Neural progenitor cell (in vitro differentiated cells): ENCODE measurements at regions not wholly inside any gene's neighbourhood (a gene's known extent, or its start where the extent isn't known, plus 50 kb on each side); places are given as distances from the start of the nearest gene placed in this dataset.
A peak's percentile ranks its signal among the peaks of the same experiment; 100 is the strongest.

Experiments
- DNase-seq: peaks from one replicate; pipeline ENCODE4 v3.0.0-alpha.2; 2016; ENCODE audit warnings: low spot score
- H2AFZ ChIP-seq: fragments of 200-600 bp; sonication (generic); replicated peaks from 2 replicates; pipeline ENCODE4 v1.6.1; 2016; ENCODE audit warnings: antibody characterized with exemption
- H3F3A ChIP-seq: fragments of 200-600 bp; sonication (generic); 2 replicates; pipeline ENCODE4 v1.6.1; 2016; ENCODE audit warnings: antibody characterized with exemption, low read depth
- H3K27ac ChIP-seq: fragments of 200-600 bp; sonication (generic); 2 replicates; pipeline ENCODE4 v1.5.1; 2016; ENCODE audit warnings: mild to moderate bottlenecking
- H3K27me3 ChIP-seq: fragments of 200-600 bp; sonication (generic); 2 replicates; pipeline ENCODE4 v1.6.1; 2016; ENCODE audit warnings: mild to moderate bottlenecking, moderate library complexity
- H3K36me3 ChIP-seq: fragments of 200-600 bp; sonication (generic); 2 replicates; pipeline ENCODE4 v1.5.1; 2016
- H3K4me1 ChIP-seq: fragments of 200-600 bp; sonication (generic); 2 replicates; pipeline ENCODE4 v1.6.1; 2016; ENCODE audit warnings: mixed run types
- H3K4me2 ChIP-seq: fragments of 200-600 bp; sonication (generic); 2 replicates; pipeline ENCODE4 v1.6.1; 2016
- H3K4me3 ChIP-seq: fragments of 200-600 bp; sonication (generic); 2 replicates; pipeline ENCODE4 v1.5.1; 2016
- H3K79me2 ChIP-seq: fragments of 200-600 bp; sonication (generic); 2 replicates; pipeline ENCODE4 v1.6.1; 2016; ENCODE audit warnings: low read depth
- H3K9ac ChIP-seq: fragments of 200-600 bp; sonication (generic); 2 replicates; pipeline ENCODE4 v1.6.1; 2016
- H3K9me3 ChIP-seq: fragments of 200-600 bp; sonication (generic); 2 replicates; pipeline ENCODE4 v1.5.1; 2016; ENCODE audit warnings: low read depth
- H4K20me1 ChIP-seq: fragments of 200-600 bp; sonication (generic); 2 replicates; pipeline ENCODE4 v1.6.1; 2016; ENCODE audit warnings: low read depth
- H3K27ac Mint-ChIP-seq: 3 replicates; pipeline ENCODE4 v1.8.0; 2021; ENCODE audit warnings: mixed read lengths
- H3K27me3 Mint-ChIP-seq: 2 replicates; pipeline ENCODE4 v1.8.0; 2022; ENCODE audit warnings: low read depth, mild to moderate bottlenecking, inconsistent platforms, moderate library complexity, mixed read lengths; ENCODE audit not compliant: insufficient read depth
- H3K36me3 Mint-ChIP-seq: 3 replicates; pipeline ENCODE4 v1.8.0; 2021; ENCODE audit warnings: mixed read lengths
- H3K4me1 Mint-ChIP-seq: 3 replicates; pipeline ENCODE4 v1.8.0; 2021; ENCODE audit warnings: mixed read lengths
- H3K4me3 Mint-ChIP-seq: 3 replicates; pipeline ENCODE4 v1.8.0; 2021; ENCODE audit warnings: mild to moderate bottlenecking, moderate library complexity, mixed read lengths
- H3K9me3 Mint-ChIP-seq: 3 replicates; pipeline ENCODE4 v1.8.0; 2020; ENCODE audit warnings: mixed read lengths
- EZH2 ChIP-seq: fragments of 200-600 bp; sonication (generic); IDR thresholded peaks from 2 replicates; pipeline ENCODE4 v1.6.1; 2017; ENCODE audit warnings: antibody characterized with exemption, mild to moderate bottlenecking, moderate library complexity
- EZH2phosphoT487 ChIP-seq: fragments of 200-600 bp; sonication (generic); IDR thresholded peaks from 2 replicates; pipeline ENCODE4 v1.6.1; 2017; ENCODE audit warnings: antibody characterized with exemption
- TF ChIP-seq, protein P1 (sequence below): fragments of 200-600 bp; sonication (generic); IDR thresholded peaks from 2 replicates; pipeline ENCODE4 v1.5.1; 2017; ENCODE audit warnings: antibody characterized with exemption, mild to moderate bottlenecking

DNA sequence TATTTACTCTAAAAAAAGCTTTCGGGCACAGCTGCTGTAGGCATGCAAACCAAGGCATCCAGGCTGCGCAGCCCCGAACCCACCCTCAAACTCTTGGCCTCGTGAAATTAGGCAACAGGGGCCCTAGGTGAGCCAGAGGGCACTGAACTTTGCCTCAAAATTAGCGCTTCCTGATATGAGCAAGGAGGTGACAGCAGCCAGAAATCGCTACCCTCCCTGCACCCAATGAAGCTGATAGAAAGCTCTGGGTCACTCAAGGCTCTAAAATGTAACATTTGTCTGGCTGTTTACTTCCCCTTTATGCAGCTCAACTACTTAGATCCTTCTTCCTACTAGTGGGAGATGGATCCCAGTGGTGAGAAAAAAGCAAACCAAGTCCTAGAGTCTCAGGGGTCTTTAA lies 61.8 kb downstream of the PITPNM2 start:
- peak overlapping the region; percentile 40 for H3K27ac Mint-ChIP-seq
- no peak overlapping the region for H3K27ac ChIP-seq
- no peaks in the 10 kb centered on the region for H3K36me3 ChIP-seq
- H3K4me3 Mint-ChIP-seq = no peak overlapping the region
- no peak overlapping the region for H3K4me2 ChIP-seq
- no peak overlapping the region for H3K4me3 ChIP-seq
- H2AFZ ChIP-seq = no peak overlapping the region
- no peaks in the 10 kb centered on the region for H3K4me1 ChIP-seq
- H3K27me3 Mint-ChIP-seq = peaks cover 3% of the 10 kb centered on the region
- H3K9me3 Mint-ChIP-seq = no peaks in the 10 kb centered on the region
- peaks cover 12% of the 10 kb centered on the region for H3K4me1 Mint-ChIP-seq
- H3K79me2 ChIP-seq = no peaks in the 10 kb centered on the region
- no peak overlapping the region for H3K9ac ChIP-seq
- H4K20me1 ChIP-seq = no peaks in the 10 kb centered on the region
- H3K27me3 ChIP-seq = no peaks in the 10 kb centered on the region
- H3F3A ChIP-seq = no peaks in the 10 kb centered on the region
- DNase-seq = no peak
- no peaks in the 10 kb centered on the region for H3K9me3 ChIP-seq
- H3K36me3 Mint-ChIP-seq = no peaks in the 10 kb centered on the region
- no peak for TF ChIP-seq EZH2
- TF ChIP-seq EZH2phosphoT487 = no peak
- TF ChIP-seq, protein P1, sequence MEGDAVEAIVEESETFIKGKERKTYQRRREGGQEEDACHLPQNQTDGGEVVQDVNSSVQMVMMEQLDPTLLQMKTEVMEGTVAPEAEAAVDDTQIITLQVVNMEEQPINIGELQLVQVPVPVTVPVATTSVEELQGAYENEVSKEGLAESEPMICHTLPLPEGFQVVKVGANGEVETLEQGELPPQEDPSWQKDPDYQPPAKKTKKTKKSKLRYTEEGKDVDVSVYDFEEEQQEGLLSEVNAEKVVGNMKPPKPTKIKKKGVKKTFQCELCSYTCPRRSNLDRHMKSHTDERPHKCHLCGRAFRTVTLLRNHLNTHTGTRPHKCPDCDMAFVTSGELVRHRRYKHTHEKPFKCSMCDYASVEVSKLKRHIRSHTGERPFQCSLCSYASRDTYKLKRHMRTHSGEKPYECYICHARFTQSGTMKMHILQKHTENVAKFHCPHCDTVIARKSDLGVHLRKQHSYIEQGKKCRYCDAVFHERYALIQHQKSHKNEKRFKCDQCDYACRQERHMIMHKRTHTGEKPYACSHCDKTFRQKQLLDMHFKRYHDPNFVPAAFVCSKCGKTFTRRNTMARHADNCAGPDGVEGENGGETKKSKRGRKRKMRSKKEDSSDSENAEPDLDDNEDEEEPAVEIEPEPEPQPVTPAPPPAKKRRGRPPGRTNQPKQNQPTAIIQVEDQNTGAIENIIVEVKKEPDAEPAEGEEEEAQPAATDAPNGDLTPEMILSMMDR = no peak

GRCh38 chr12:123085730-123086487 lies 65.0 kb downstream of the PITPNM2 start:
- Mint-ChIP-seq H3K27ac (no peak overlapping the region), H3K9me3 (no peaks in the 10 kb centered on the region), H3K27me3 (peaks cover 3% of the 10 kb centered on the region), H3K4me1 (peaks cover 16% of the 10 kb centered on the region), H3K4me3 (no peak overlapping the region), H3K36me3 (no peaks in the 10 kb centered on the region)
- Histone ChIP-seq H4K20me1 (no peaks in the 10 kb centered on the region), H3K4me2 (no peak overlapping the region), H3F3A (no peaks in the 10 kb centered on the region), H3K4me3 (no peak overlapping the region), H3K36me3 (no peaks in the 10 kb centered on the region), H3K9me3 (no peaks in the 10 kb centered on the region), H3K9ac (no peak overlapping the region), H3K4me1 (no peaks in the 10 kb centered on the region), H3K27me3 (no peaks in the 10 kb centered on the region), H2AFZ (no peak overlapping the region), H3K79me2 (no peaks in the 10 kb centered on the region), H3K27ac (no peak overlapping the region)
- DNase-seq = no peak
- TF ChIP-seq EZH2phosphoT487 (no peak), EZH2 (no peak)
- TF ChIP-seq, protein P1 = no peak

DNA sequence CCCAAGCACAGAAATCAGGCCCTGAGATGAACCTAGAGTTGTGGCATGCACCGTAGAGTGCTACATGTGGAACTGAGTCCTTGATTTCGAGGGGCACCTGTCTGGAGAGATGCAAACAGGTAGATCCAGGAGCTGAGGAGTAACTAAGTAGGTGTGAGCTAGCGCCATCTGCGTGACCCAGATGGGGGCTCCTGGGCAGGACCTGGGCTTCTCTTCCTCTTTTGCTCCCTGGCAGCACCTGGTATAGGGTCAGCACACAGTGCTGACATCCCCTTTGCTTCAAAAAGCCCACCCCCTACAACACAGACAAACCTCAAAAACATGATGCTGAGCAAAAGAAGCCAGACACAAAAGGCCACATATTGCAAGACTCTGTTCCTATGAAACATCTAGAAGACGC lies 65.8 kb downstream of the PITPNM2 start:
- H3K4me2 ChIP-seq = no peak overlapping the region
- peak overlapping the region; percentile 74 for H3K27ac Mint-ChIP-seq

More for the DNA sequence above, 65.8 kb downstream of the PITPNM2 start:
- Histone ChIP-seq H3K9ac (no peak overlapping the region), H3K4me3 (no peak overlapping the region), H3F3A (no peaks in the 10 kb centered on the region), H3K36me3 (no peaks in the 10 kb centered on the region), H3K9me3 (no peaks in the 10 kb centered on the region), H3K27ac (no peak overlapping the region), H3K4me1 (no peaks in the 10 kb centered on the region), H3K27me3 (no peaks in the 10 kb centered on the region), H4K20me1 (no peaks in the 10 kb centered on the region), H3K79me2 (no peaks in the 10 kb centered on the region), H2AFZ (no peak overlapping the region)
- TF ChIP-seq EZH2phosphoT487 (no peak), EZH2 (no peak)
- TF ChIP-seq, protein P1 = no peak
- DNase-seq = no peak
- Mint-ChIP-seq H3K36me3 (no peaks in the 10 kb centered on the region), H3K9me3 (no peaks in the 10 kb centered on the region), H3K4me3 (no peak overlapping the region), H3K27me3 (peaks cover 3% of the 10 kb centered on the region), H3K4me1 (peaks cover 16% of the 10 kb centered on the region)
